ENCODE measurements at regions not wholly inside any gene's neighbourhood (a gene's known extent, or its start where the extent isn't known, plus 50 kb on each side); places are given as distances from the start of the nearest gene placed in this dataset.

GRCh38 chr18:64972545-64972944 is 778.3 kb upstream of the CDH7 start:
- H3K4me3 ChIP-seq (ENCODE audit: low read depth, low read length) = no peak overlapping the region
- no peak for TF ChIP-seq MAX (IDR thresholded peaks at IDR 0.05; ENCODE audit: low read depth, low read length)
- no peak for TF ChIP-seq POLR2A (IDR thresholded peaks at IDR 0.05; ENCODE audit: extremely low read depth, insufficient read length)
- TF ChIP-seq CTCF (IDR thresholded peaks at IDR 0.05; ENCODE audit: low read depth, low read length) = no peak
- no peak for TF ChIP-seq MYC (IDR thresholded peaks at IDR 0.05; ENCODE audit: low read depth, low read length)
- DNase-seq (ENCODE audit: low read depth) = no peak

GRCh38 chr18:64966667-64967066 is 784.1 kb upstream of the CDH7 start:
- no peak for DNase-seq (ENCODE audit: low read depth)
- no peak for TF ChIP-seq MYC (IDR thresholded peaks at IDR 0.05; ENCODE audit: low read depth, low read length)
- TF ChIP-seq MAX (IDR thresholded peaks at IDR 0.05; ENCODE audit: low read depth, low read length) = no peak
- TF ChIP-seq CTCF (IDR thresholded peaks at IDR 0.05; ENCODE audit: low read depth, low read length) = no peak
- no peak for TF ChIP-seq POLR2A (IDR thresholded peaks at IDR 0.05; ENCODE audit: extremely low read depth, insufficient read length)
- no peak overlapping the region for H3K4me3 ChIP-seq (ENCODE audit: low read depth, low read length)

GRCh38 chr18:64956465-64956864 is 794.3 kb upstream of the CDH7 start:
- DNase-seq (ENCODE audit: low read depth) = no peak
- no peak overlapping the region for H3K4me3 ChIP-seq (ENCODE audit: low read depth, low read length)
- TF ChIP-seq CTCF (IDR thresholded peaks at IDR 0.05; ENCODE audit: low read depth, low read length) (no peak), MAX (IDR thresholded peaks at IDR 0.05; ENCODE audit: low read depth, low read length) (no peak), POLR2A (IDR thresholded peaks at IDR 0.05; ENCODE audit: extremely low read depth, insufficient read length) (no peak), MYC (IDR thresholded peaks at IDR 0.05; ENCODE audit: low read depth, low read length) (no peak)

- no peak for DNase-seq (ENCODE audit: low read depth)
- TF ChIP-seq CTCF (IDR thresholded peaks at IDR 0.05; ENCODE audit: low read depth, low read length) = no peak
- TF ChIP-seq MAX (IDR thresholded peaks at IDR 0.05; ENCODE audit: low read depth, low read length) = no peak
- TF ChIP-seq MYC (IDR thresholded peaks at IDR 0.05; ENCODE audit: low read depth, low read length) = no peak
- TF ChIP-seq POLR2A (IDR thresholded peaks at IDR 0.05; ENCODE audit: extremely low read depth, insufficient read length) = no peak
- no peak overlapping the region for H3K4me3 ChIP-seq (ENCODE audit: low read depth, low read length)
These were observed 800.9 kb upstream of the CDH7 start for GRCh38 chr18:64949885-64950284.

- no peak for TF ChIP-seq MAX (IDR thresholded peaks at IDR 0.05; ENCODE audit: low read depth, low read length)
- no peak for TF ChIP-seq MYC (IDR thresholded peaks at IDR 0.05; ENCODE audit: low read depth, low read length)
- no peak for TF ChIP-seq CTCF (IDR thresholded peaks at IDR 0.05; ENCODE audit: low read depth, low read length)
- TF ChIP-seq POLR2A (IDR thresholded peaks at IDR 0.05; ENCODE audit: extremely low read depth, insufficient read length) = no peak
- no peak overlapping the region for H3K4me3 ChIP-seq (ENCODE audit: low read depth, low read length)
- no peak for DNase-seq (ENCODE audit: low read depth)
These were observed 787.8 kb upstream of the LINC00305 start for GRCh38 chr18:64936671-64937070.

GRCh38 chr18:64929036-64929435 is 780.1 kb upstream of the LINC00305 start:
- no peak overlapping the region for H3K4me3 ChIP-seq (ENCODE audit: low read depth, low read length)
- DNase-seq (ENCODE audit: low read depth) = no peak
- TF ChIP-seq POLR2A (IDR thresholded peaks at IDR 0.05; ENCODE audit: extremely low read depth, insufficient read length) = no peak
- no peak for TF ChIP-seq MYC (IDR thresholded peaks at IDR 0.05; ENCODE audit: low read depth, low read length)
- no peak for TF ChIP-seq MAX (IDR thresholded peaks at IDR 0.05; ENCODE audit: low read depth, low read length)
- no peak for TF ChIP-seq CTCF (IDR thresholded peaks at IDR 0.05; ENCODE audit: low read depth, low read length)
